HuH-7 (cell line): ENCODE measurements at regions not wholly inside any gene's neighbourhood (a gene's known extent, or its start where the extent isn't known, plus 50 kb on each side); places are given as distances from the start of the nearest gene placed in this dataset.
A peak's percentile ranks its signal among the peaks of the same experiment; 100 is the strongest.
"Not testable (repeated sequence)": the region's sequence is repeated elsewhere in the genome, so short reads cannot be mapped to it uniquely, and the experiment has no call there.

Experiments
- DNase-seq: peaks from one replicate; pipeline ENCODE4 v3.0.0; 2011; ENCODE audit warnings: low spot score

DNA sequence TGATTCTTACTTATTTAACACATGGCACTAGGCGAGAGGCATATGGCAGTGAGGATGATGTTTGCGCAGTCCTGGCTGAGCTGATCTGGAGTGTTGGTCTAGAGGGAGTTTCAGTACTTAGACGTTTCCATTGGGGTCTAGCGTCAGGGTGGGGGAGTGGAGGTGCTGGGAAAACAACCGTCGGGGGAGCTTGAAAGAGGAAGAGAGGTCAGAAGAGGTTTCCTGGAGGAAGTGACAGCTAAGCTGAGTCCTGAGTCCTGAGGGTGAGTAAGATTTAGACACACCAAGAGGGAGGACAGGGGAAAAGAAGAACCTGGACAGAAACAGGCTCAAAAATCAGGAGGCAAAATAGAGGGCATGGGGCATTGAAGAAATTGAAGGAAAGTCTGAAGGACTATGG is 81.4 kb downstream of the ALOX5AP start:
- no peak for DNase-seq

DNA sequence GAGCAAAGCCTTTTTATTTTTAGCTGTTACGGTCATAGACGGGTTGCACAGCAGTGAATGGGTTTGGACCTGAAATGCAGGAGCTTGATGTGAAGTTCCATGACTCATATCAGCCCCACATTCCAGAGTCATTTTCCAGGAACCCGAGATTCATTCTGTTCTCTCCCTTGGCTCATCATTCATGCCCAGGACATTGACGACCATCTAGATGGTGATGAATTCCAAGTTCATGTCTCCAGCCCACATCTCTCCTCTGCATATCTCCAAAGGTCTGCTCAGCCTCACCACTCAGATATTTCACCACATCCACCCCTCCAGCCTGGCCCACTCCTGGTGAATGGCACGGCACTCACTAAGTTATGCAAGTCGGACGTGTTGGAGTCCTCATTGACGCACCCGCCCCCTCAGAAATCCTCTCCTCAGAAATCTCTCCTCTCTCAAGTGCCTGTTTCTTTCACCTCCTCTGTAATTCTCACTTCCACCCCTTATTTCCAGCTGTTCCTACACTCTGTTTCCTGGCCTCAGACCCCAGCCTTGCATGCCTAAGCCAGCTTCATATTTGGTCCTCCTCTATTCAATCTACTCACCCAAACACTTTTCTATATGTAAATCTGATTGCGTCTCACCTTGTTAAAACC is 83.1 kb downstream of the ALOX5AP start:
- no peak for DNase-seq

DNA sequence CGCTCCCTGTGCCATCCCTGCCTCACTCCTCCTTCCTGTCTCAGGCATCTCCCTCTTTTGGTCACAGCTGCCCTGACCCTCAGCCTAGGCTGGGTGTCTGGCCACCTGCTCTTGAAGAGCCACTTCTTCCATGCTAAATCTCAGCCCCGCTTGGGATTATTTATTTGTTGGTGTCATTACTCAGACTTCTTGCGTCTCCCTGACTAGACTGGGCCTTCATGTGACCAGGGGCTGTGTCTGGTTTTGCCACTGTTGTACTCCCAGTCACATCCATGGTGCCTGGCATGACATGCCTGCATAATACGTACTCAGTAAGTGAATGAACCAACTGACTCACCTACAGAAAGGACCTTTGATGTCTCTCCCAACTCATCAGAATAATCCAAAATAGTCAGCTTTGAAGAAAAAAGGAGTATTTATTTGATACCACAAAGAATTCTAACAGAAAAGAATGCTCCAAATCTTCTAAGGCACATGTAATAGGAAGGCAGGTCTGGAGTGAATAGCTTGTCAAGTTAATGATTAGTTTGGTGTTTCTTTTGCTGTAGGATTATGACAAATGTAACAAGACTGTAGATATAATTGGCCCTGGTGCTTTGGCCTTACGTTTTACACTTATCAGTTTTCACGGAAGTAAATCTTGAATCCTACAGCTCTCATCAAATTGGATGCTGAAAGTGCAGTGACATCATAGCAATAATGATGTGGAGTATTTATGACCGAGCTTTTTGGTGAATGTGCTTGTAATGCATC is 84.0 kb downstream of the ALOX5AP start:
- no peak for DNase-seq

DNA sequence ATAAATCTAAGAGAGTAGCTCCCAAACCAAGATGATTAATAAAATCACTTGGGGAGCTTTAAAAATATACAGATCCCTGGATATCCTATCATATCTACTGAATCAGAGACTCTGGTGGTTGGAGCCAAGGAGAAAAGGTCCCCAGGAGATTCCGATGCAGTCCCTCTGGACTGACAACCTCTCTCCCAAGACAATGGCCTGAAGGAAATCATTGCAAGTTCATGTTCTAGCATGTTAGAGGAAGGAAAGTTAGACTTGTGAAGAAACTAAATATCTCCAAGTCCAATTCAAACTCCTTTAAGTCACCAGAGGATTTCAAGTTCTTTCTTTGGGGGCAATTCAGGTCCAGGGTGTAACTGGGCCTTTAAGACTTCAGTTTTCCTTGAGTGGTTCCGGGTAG is 84.7 kb upstream of the MEDAG start:
- DNase-seq, result no peak

GRCh38 chr13:30824651-30825050 is 81.4 kb upstream of the MEDAG start:
- DNase-seq, result no peak

GRCh38 chr13:30826911-30827577 is 79.0 kb upstream of the MEDAG start:
- no peak for DNase-seq

GRCh38 chr13:30827578-30827925 is 78.5 kb upstream of the MEDAG start:
- no peak for DNase-seq

DNA sequence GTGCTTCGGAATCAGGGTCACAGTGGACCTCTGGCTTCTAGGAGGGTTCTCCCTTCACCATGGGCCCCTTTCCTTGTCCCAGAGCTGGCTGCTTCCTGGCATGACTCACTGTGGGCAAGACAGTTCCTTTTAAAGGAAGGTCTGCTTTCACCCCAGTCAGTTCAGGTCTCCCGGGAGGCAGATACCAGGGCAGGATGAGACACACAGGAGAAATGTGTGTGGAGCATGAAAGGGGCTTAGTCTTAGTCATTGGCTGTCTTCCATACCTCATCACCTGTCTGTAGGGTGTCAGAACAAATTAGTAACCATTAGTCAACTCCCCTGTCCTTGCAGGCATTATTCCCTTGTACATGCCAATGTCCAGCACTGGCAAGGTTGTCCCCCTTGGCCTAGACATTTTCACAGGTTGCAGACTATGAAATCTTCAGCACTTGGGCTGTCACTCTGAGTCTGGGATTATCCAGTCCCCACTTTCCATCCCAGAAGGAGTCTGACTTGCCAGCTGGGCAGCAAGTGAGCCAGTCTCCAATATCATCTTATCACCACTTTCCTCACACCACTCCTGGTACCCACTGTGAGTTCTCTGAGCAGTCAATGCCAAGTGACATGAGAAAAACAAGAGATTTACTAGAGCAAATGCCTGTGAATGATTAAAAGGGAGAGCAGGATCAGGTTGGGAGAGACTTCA is 76.8 kb upstream of the MEDAG start:
- no peak for DNase-seq

DNA sequence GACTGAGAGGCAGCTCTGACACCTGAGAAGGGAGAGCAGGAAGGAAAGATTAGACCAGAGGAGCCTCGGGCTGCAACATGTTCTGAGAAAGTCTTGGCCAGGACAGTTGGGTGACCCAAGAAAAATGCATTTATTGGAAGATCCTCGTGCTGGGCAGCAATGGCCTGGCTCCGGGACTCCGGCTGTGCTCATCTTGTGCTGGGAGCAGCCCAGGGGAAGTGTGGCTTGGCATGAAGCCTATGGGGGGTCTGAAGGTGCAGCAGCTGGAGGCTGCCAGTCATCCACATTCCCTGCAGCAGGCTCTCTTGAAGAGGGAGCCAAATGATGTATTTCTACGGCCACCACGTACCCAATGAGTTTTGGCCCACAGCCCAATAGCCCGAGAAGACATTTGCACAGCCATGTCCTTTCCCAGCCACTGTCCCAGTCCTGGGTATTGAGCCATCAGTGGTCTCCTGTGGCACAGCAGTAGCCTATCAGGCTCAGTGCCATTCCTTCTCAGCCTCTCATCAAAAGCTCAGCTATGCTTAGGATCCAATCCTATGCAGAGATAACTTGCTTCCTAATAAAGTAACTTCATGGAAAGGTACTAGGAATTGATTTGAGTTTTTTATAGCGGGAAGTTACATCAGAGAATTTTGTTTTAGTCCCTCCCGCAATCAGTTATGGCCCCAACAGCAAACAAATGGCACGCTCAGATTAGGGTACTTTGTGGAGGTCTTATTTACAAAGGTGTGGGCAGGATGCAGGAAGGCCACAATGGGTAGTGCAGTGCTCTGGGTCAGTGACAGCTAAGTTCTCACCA is 76.0 kb upstream of the MEDAG start:
- DNase-seq, result peak; percentile 68

DNA sequence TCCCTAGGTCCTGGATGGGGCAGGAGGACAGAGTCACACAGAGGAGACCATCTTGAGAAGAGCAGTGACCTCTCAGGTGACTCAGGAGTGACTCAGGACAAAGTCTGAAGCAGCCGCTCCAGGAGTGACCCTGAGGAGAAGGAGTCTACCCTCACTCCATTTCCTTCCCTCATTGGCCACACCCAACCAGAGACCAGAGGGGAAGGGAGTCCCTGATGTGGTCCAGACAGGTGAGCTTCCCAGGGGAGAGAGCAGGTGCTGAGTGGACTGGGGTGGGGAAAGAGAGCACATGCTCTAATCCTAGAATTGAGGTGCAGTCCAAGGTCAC is 75.5 kb upstream of the MEDAG start:
- DNase-seq, result no peak

DNA sequence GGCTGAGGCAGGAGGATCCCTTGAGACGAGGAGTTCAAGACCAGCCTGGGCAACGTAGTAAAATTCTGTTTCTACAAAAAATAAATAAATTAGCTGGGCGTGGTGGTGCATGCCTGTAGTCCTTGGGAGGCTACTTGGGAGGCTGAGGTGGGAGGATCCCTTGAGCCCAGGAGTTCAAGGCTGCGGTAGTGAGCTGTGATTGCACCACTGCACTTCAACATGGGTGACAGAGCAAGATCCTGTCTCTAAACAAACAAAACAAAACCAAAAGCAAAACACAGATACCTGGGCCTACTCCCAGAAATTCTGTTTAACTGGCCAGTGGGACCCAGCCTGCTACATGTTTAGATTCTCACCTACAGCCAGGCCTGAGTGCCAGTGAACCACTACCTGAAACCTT is 74.6 kb upstream of the MEDAG start:
- no peak for DNase-seq

GRCh38 chr13:30832377-30832776 is 73.7 kb upstream of the MEDAG start:
- no peak for DNase-seq

GRCh38 chr13:30832845-30833332 is 73.2 kb upstream of the MEDAG start:
- peak; percentile 83 for DNase-seq

GRCh38 chr13:30835442-30835841 is 70.6 kb upstream of the MEDAG start:
- no peak for DNase-seq

- no peak for DNase-seq
Measured at GRCh38 chr13:30837227-30838159, 68.6 kb upstream of the MEDAG start.

GRCh38 chr13:30839636-30840035 is 66.4 kb upstream of the MEDAG start:
- not testable (repeated sequence) for DNase-seq

DNA sequence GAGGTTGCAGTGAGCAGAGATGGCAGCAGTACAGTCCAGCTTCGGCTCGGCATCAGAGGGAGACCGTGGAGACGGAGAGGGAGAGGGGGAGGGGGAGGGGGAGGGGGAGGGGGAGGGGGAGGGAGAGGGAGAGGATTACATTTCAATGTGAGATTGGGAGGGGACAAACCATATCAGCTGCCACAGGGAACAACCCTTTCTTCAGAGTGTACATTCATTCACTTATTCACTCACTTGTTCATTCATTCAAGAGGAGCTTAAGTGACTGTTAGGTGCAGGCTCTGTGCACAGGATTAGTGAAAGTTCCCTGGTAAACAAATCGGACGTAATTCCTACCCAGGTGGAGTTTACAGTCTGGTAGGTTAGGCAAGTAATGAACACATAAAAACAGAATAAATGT is 65.6 kb upstream of the MEDAG start:
- no peak for DNase-seq

- DNase-seq, result no peak
Measured at GRCh38 chr13:30841154-30841553, 64.9 kb upstream of the MEDAG start.

- no peak for DNase-seq
Measured at GRCh38 chr13:30843548-30843947, 62.5 kb upstream of the MEDAG start.

DNA sequence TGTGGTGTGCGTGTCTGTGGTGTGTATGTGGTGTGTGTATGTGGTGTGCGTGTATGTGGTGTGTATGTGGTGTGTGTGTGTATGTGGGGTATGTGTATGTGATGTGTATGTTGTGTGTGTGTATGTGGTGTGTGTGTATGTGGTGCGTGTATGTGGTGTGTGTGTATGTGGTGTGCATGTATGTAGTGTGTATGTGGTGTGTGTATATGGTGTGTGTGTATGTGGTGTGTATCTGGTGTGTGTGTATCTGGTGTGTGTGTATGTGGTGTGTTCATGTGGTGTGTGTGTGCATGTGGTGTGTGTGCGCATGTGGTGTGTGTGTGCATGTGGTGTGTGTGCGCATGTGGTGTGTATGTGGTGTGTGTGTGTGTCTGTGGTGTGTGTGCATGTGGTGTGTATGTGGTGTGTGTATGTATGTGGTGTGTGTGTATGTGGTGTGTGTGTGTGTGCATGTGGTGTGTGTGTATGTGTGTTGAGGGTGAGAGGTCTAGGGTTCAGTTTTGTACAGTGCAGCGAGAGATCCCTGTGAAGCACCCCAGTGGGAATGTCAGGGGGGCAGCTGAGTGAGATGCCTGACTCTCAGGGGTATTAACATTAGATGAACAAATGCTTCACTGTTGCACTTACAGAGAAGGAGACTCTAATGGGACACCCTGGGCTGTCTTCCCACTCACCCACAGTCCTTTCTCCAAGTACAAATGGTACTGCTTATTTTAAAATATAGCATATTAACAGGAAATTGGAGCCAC is 61.3 kb upstream of the MEDAG start:
- no peak for DNase-seq
